HL-60 (cell line): ENCODE measurements at regions not wholly inside any gene's neighbourhood (a gene's known extent, or its start where the extent isn't known, plus 50 kb on each side); places are given as distances from the start of the nearest gene placed in this dataset.

Source experiments
- DNase-seq, 2 experiments: peaks; one replicate each; pipeline ENCODE4 v3.0.0-alpha.2; 2010 to 2020; ENCODE audit warnings: low read depth in 1 of 2, low spot score in 1 of 2
- H3K27ac ChIP-seq: fragments of 250-450 bp; sonication (Bioruptor Pico); replicated peaks from 2 replicates; pipeline ENCODE4 v1.5.1; 2020; ENCODE audit warnings: mild to moderate bottlenecking, moderate library complexity
- H3K27me3 ChIP-seq: fragments of 250-450 bp; sonication (Bioruptor Pico); 2 replicates; pipeline ENCODE4 v1.5.1; 2021; ENCODE audit warnings: mild to moderate bottlenecking, moderate library complexity; ENCODE audit not compliant: insufficient read depth, poor library complexity, severe bottlenecking
- H3K4me3 ChIP-seq: replicated peaks from 2 replicates; pipeline ENCODE4 v1.5.1; 2011; ENCODE audit warnings: mild to moderate bottlenecking, control low read depth, low read length; ENCODE audit not compliant: insufficient read depth
- CTCF ChIP-seq: IDR thresholded peaks from one replicate; pipeline ENCODE4 v1.5.1; 2011; ENCODE audit warnings: low read length, control low read depth, inconsistent platforms; ENCODE audit not compliant: insufficient read depth
- GABPA ChIP-seq: IDR thresholded peaks from 2 replicates; pipeline ENCODE4 v1.6.1; 2012; ENCODE audit warnings: low read depth
- POLR2AphosphoS5 ChIP-seq: IDR thresholded peaks from 2 replicates; pipeline ENCODE4 v1.6.1; 2012; ENCODE audit warnings: low read depth
- REST ChIP-seq: IDR thresholded peaks from 2 replicates; pipeline ENCODE4 v1.6.1; 2012; ENCODE audit warnings: low read depth; ENCODE audit not compliant: insufficient replicate concordance
- SPI1 ChIP-seq: IDR thresholded peaks from 2 replicates; pipeline ENCODE4 v1.6.1; 2012; ENCODE audit warnings: low read depth, mild to moderate bottlenecking, borderline replicate concordance

- H3K27me3 ChIP-seq, result no peaks in the 10 kb centered on the region
- H3K27ac ChIP-seq, result no peak overlapping the region
- DNase-seq, result no peak
- TF ChIP-seq SPI1 (no peak), POLR2AphosphoS5 (no peak), REST (no peak), GABPA (no peak), CTCF (no peak)
- H3K4me3 ChIP-seq, result no peak overlapping the region
Measured at GRCh38 chr5:38715696-38716095, 130.1 kb upstream of the OSMR start.

- no peak for DNase-seq
- no peak overlapping the region for H3K4me3 ChIP-seq
- H3K27ac ChIP-seq, result no peak overlapping the region
- TF ChIP-seq CTCF, result no peak
- no peak for TF ChIP-seq REST
- TF ChIP-seq POLR2AphosphoS5, result no peak
- no peak for TF ChIP-seq SPI1
- TF ChIP-seq GABPA, result no peak
- no peaks in the 10 kb centered on the region for H3K27me3 ChIP-seq
Measured at GRCh38 chr5:38716516-38716915, 129.3 kb upstream of the OSMR start.

GRCh38 chr5:38718771-38719391 is 126.9 kb upstream of the OSMR start:
- H3K4me3 ChIP-seq, result no peak overlapping the region
- TF ChIP-seq SPI1, result no peak
- TF ChIP-seq REST, result no peak
- TF ChIP-seq CTCF, result no peak
- TF ChIP-seq GABPA, result no peak
- TF ChIP-seq POLR2AphosphoS5, result no peak
- H3K27me3 ChIP-seq, result no peaks in the 10 kb centered on the region
- H3K27ac ChIP-seq, result no peak overlapping the region
- DNase-seq, result no peak
